ENCODE measurements at regions not wholly inside any gene's neighbourhood (a gene's known extent, or its start where the extent isn't known, plus 50 kb on each side); places are given as distances from the start of the nearest gene placed in this dataset.
A peak's percentile ranks its signal among the peaks of the same experiment; 100 is the strongest.
"Not testable (repeated sequence)": the region's sequence is repeated elsewhere in the genome, so short reads cannot be mapped to it uniquely, and the experiment has no call there.

DNA sequence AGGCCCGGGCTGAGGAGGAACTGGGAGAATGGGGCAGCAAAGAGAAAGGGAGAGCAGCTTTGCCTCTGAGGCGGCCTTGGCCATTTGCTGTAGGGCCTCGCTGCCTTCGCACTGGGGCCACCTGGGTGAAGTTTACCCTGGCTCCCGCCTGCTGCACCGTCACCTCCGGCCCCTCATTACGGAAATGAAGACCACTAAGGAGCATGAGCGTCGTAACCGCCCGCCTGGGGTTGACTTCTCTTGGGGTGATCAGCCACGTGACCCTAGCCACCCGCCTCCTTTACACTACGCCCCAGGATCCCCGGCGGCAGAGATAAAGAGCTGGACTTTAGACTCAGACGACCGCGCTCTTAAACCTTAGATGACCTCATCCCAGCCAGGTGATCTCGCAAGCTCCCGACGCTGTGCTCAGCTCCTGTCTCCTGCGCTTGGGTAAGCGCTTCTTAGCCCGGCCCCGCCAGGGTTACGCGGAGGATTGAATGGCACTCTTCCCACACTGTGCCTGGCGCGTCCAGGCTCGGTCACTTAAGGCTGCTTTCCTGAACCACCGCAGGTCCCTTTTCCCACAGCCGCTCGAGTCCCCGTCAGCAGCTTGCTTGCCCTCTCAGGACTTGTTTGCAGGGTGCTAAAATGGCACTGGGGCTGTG is 107.9 kb upstream of the LARP1 start:
- H3K4me3 ChIP-seq (ENCODE audit: low read depth, low read length), result peak overlapping the region; percentile 5
- H3K4me1 ChIP-seq (ENCODE audit: insufficient read depth), result no peaks in the 10 kb centered on the region
- H3K36me3 ChIP-seq (ENCODE audit: insufficient read depth), result no peaks in the 10 kb centered on the region
- H3K27ac ChIP-seq (ENCODE audit: low read depth), result no peak overlapping the region
- WGBS, result 14% methylated on average over 36 of the region's 36 CpGs
- no peak for DNase-seq (ENCODE audit: extremely low spot score)

DNA sequence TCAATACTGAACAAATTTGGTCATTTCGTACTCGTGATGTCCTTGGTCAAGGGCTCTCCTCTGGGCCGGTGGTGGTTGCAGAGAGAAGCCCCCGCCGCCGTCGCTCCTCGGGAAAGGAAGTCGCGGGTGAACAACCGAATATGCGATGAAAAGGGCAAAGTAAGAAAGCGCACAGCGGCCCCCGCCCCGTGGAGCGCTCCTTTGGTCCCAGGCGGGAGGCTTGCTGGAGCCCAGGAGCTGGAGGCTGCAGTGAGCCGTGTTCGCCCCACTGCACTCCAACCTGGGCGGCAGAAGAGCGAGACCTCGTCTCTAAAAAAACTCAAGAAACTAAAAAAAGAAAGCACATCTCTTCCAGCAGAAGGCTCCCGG is 108.4 kb upstream of the LARP1 start:
- Histone ChIP-seq H3K36me3 (ENCODE audit: insufficient read depth) (no peaks in the 10 kb centered on the region), H3K4me3 (ENCODE audit: low read depth, low read length) (no peak overlapping the region), H3K4me1 (ENCODE audit: insufficient read depth) (no peaks in the 10 kb centered on the region), H3K27ac (ENCODE audit: low read depth) (no peak overlapping the region)
- 48% methylated on average over 24 of the region's 24 CpGs for WGBS
- DNase-seq (ENCODE audit: extremely low spot score), result no peak

DNA sequence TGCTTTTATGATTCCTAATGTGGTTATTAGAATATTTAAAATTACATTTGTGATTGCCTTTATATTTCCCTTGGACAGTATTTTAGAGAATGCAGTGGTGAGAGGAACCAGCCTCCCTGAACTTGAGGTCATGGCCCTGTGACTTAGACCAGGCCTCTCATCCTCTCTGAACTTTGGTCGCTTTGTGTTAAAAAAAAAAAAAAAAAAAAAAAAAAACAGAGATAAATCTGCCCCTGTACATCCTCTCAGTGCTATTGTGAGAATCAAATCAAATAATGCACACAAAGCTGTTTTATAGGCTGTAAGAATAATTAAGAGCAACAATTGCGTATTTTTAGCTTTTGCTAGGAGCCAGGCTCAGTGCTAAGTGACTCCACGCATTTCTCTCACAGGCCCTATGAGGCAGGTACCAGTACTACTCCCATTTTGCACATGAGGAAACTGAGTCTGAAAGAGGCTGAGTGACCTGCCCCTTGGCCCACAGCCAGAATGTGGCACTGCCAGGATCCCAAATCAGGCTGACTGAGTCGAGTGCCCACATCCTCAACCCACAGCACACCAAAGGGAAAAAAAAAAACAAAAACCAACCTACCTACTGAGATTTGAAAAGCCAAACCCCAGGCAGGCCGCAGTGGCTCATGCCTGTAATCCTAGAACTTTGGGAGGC is 110.3 kb upstream of the LARP1 start:
- Histone ChIP-seq H3K4me3 (ENCODE audit: low read depth, low read length) (no peak overlapping the region), H3K36me3 (ENCODE audit: insufficient read depth) (no peaks in the 10 kb centered on the region), H3K4me1 (ENCODE audit: insufficient read depth) (no peaks in the 10 kb centered on the region), H3K27ac (ENCODE audit: low read depth) (no peak overlapping the region)
- no peak for DNase-seq (ENCODE audit: extremely low spot score)
- WGBS, result 94% methylated on average over 5 of the region's 5 CpGs

DNA sequence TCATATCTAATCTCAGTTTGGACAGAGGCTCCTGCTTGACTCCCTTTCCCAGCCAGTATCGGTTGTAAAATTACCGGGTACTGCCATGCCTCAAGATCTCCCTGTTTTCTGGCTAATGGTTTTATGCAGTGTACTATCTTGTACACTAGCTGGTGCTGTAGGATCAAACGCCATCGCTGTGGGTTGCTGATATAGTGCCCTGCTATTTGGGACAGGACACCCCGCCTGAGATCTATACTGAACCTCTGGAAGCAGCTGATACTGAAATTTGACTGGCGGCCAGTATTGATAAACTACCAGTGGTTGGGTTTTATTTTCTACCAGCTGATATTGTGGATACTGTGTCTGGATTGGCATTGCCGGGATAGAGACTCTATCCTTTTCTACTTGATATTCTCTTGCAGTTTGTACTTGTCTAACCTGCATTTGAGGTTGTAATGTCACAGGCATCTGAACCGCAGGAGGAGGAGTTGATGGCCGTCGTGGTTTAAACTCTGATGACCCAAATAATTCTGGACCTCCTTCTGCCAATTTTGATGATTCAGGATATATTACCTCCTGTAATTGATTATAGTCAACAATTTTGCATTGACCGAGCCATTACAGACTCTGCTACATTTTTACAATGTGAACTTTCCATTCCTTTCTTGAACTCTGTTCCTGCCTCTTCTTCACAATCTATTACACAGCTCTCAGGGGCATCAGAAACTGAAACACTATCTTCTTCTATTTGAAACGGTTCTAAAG is 112.5 kb upstream of the LARP1 start:
- no peaks in the 10 kb centered on the region for H3K36me3 ChIP-seq (ENCODE audit: insufficient read depth)
- H3K4me3 ChIP-seq (ENCODE audit: low read depth, low read length), result no peak overlapping the region
- DNase-seq (ENCODE audit: extremely low spot score), result no peak
- 72% methylated on average over 12 of the region's 12 CpGs for WGBS
- no peaks in the 10 kb centered on the region for H3K4me1 ChIP-seq (ENCODE audit: insufficient read depth)
- H3K27ac ChIP-seq (ENCODE audit: low read depth), result no peak overlapping the region

DNA sequence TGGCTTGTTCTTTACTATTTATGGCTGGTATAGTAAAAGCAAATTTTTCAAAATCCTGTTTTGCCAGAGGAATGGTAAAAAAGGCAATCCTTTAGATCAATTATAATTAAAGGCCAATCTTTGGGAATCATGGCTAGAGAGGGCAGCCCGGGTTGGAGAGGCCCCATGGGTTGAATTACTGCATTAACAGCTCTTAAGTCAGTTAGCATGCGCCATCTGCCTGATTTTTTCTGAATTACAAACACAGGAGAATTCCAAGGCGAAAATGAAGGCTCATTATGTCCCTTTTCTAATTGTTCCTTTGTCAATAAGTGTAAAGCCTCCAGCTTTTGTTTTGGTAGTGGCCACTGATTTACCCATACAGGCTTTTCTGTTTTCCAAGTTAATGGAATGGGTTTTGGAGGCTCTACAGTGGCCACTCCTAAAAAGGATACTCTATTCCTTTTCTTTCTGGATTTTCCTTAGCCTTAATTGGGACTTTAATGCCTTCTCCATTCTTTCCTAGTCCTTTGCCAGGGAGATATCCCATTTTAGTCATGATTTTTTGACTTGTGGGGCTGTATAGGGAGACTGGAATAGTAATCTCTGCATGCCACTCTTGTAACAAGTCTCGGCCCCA is 114.9 kb upstream of the LARP1 start:
- not testable (repeated sequence) for H3K36me3 ChIP-seq (ENCODE audit: insufficient read depth); H3K4me3 ChIP-seq (ENCODE audit: low read depth, low read length); H3K27ac ChIP-seq (ENCODE audit: low read depth); H3K4me1 ChIP-seq (ENCODE audit: insufficient read depth); DNase-seq (ENCODE audit: extremely low spot score)
- 55% methylated on average over 4 of the region's 4 CpGs for WGBS

DNA sequence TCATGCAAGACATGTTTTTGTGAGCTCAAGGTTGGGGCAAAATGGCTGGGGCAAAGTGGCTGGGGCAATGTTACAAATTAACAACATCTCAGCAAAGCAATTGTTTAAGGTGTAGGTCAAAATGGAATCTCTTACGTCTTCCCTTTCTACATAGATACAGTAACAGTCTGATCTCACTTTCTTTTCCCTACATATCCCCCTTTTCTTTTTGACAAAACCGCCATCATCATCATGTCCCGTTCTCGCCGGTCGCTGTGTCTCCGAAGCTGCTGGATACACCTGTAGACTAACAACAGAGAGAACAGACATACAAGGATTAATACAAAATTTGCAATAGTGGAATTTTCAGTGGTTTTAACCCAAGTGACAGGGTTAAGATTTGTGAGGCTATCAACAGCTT is 118.4 kb upstream of the LARP1 start:
- not testable (repeated sequence) for H3K27ac ChIP-seq (ENCODE audit: low read depth); H3K4me3 ChIP-seq (ENCODE audit: low read depth, low read length); H3K4me1 ChIP-seq (ENCODE audit: insufficient read depth); DNase-seq (ENCODE audit: extremely low spot score); H3K36me3 ChIP-seq (ENCODE audit: insufficient read depth)
- 95% methylated on average over 7 of the region's 7 CpGs for WGBS

DNA sequence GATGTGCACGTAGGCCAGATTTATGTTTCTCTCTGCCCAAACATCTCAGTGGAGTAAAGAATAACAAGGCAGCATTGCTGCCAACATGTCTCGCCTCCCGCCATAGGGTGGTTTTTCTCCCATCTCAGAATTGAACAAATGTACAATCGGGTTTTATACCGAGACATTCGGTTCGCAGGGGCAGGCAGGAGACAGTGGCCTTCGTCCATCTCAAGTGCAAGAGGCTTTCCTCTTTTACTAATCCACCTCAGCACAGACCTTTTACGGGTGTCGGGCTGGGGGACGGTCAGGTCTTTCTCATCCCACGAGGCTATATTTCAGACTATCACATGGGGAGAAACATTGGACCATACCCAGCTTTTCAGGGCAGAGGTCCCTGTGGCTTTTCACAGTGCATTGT is 118.9 kb upstream of the LARP1 start:
- WGBS, result 76% methylated on average over 11 of the region's 12 CpGs
- H3K4me1 ChIP-seq (ENCODE audit: insufficient read depth); H3K4me3 ChIP-seq (ENCODE audit: low read depth, low read length); H3K36me3 ChIP-seq (ENCODE audit: insufficient read depth); H3K27ac ChIP-seq (ENCODE audit: low read depth); DNase-seq (ENCODE audit: extremely low spot score): not testable (repeated sequence)

DNA sequence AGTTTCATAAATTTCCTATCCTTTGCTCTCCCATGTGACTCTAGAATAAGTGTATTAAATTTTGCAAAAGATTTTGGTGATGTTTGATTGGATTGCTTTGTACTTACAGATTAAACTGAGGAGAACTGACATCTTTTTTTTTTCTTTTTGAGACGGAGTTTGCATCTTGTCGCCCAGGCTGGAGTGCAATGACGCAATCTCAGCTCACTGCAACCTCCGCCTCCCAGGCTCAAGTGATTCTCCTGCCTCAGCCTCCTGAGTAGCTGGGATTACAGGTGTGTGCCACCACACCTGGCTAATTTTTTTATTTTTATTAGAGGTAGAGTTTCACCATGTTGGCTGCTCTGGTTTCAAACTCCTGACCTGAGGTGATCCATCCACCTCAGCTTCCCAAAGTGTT is 121.4 kb upstream of the LARP1 start:
- H3K36me3 ChIP-seq (ENCODE audit: insufficient read depth); DNase-seq (ENCODE audit: extremely low spot score); H3K27ac ChIP-seq (ENCODE audit: low read depth); H3K4me1 ChIP-seq (ENCODE audit: insufficient read depth); H3K4me3 ChIP-seq (ENCODE audit: low read depth, low read length): not testable (repeated sequence)
- WGBS, result 88% methylated on average over 4 of the region's 4 CpGs

DNA sequence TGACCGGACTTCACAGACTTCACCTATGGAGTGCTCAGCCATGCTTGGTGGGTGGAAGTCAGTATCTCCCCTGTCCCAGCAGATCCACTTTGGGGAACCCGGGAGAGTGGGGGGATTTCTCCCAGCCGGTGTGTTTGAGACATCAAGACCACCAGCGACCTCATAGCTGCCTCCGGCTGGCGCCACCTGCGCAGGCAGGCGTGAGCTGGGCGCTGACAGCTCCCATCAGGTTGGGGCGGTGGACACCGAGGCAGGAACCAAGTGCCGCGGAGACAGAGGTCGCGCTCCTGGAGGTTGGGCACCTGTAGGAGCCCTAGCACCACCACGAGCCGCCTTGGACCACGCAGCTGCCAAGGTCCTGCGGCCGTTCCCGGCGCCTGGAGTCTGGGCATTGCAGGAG is 124.0 kb upstream of the LARP1 start:
- no peaks in the 10 kb centered on the region for H3K36me3 ChIP-seq (ENCODE audit: insufficient read depth)
- H3K27ac ChIP-seq (ENCODE audit: low read depth), result no peak overlapping the region
- H3K4me3 ChIP-seq (ENCODE audit: low read depth, low read length), result no peak overlapping the region
- WGBS, result 96% methylated on average over 22 of the region's 22 CpGs
- H3K4me1 ChIP-seq (ENCODE audit: insufficient read depth), result no peaks in the 10 kb centered on the region
- no peak for DNase-seq (ENCODE audit: extremely low spot score)

- 63% methylated on average over 4 of the region's 4 CpGs for WGBS
- Histone ChIP-seq H3K27ac (ENCODE audit: low read depth) (no peak overlapping the region), H3K36me3 (ENCODE audit: insufficient read depth) (no peaks in the 10 kb centered on the region), H3K4me3 (ENCODE audit: low read depth, low read length) (no peak overlapping the region), H3K4me1 (ENCODE audit: insufficient read depth) (no peaks in the 10 kb centered on the region)
- DNase-seq (ENCODE audit: extremely low spot score), result no peak
These were observed 124.8 kb upstream of the LARP1 start for GRCh38 chr5:154630410-154630809.

DNA sequence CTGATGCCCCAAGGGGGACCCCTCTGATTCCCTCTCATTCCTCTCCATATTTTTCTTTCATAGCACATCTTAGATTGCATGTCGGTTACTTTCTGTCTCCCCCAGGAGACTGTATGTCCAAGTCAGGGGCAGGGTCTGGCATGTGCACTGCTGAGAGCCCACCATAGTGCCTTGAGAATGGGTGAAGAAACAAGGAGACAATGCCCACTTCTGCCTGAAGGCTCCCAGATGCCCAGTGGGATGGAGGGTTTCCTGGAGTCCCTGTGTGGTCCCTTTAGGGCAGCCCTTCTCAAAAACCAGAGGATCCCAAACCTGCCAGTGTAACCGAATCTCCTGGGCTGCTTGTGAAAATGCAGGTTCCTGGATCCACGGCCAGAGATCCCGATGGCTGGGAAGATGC is 126.5 kb upstream of the LARP1 start:
- H3K36me3 ChIP-seq (ENCODE audit: insufficient read depth), result no peaks in the 10 kb centered on the region
- no peak for DNase-seq (ENCODE audit: extremely low spot score)
- H3K27ac ChIP-seq (ENCODE audit: low read depth), result no peak overlapping the region
- no peaks in the 10 kb centered on the region for H3K4me1 ChIP-seq (ENCODE audit: insufficient read depth)
- 68% methylated on average over 4 of the region's 4 CpGs for WGBS
- no peak overlapping the region for H3K4me3 ChIP-seq (ENCODE audit: low read depth, low read length)

GRCh38 chr5:154627698-154628678 is 127.2 kb upstream of the LARP1 start:
- WGBS, result 26% methylated on average over 7 of the region's 7 CpGs
- no peak overlapping the region for H3K4me3 ChIP-seq (ENCODE audit: low read depth, low read length)
- no peaks in the 10 kb centered on the region for H3K36me3 ChIP-seq (ENCODE audit: insufficient read depth)
- no peak overlapping the region for H3K27ac ChIP-seq (ENCODE audit: low read depth)
- DNase-seq (ENCODE audit: extremely low spot score), result no peak
- H3K4me1 ChIP-seq (ENCODE audit: insufficient read depth), result no peaks in the 10 kb centered on the region
